Tibial artery (tissue), 4 donors: ENCODE measurements at regions not wholly inside any gene's neighbourhood (a gene's known extent, or its start where the extent isn't known, plus 50 kb on each side); places are given as distances from the start of the nearest gene placed in this dataset.

Source experiments
- DNase-seq, 2 donors: peaks; one replicate each; pipeline ENCODE4 v3.0.0-alpha.2; 2019
- H3K27ac ChIP-seq, 2 donors: fragments of 200-600 bp; sonication (generic) in 1 of 2; 1 replicate in 1 of 2; 2 replicates in 1 of 2; pipeline ENCODE4 v1.5.1; 2018 to 2019; ENCODE audit warnings: mild to moderate bottlenecking in 1 of 2
- H3K27me3 ChIP-seq, 2 donors: fragments of 200-600 bp; sonication (generic) in 1 of 2; one replicate each; pipeline versions ENCODE4 v1.5.1 to v1.6.0; 2016 to 2019
- H3K36me3 ChIP-seq, 3 donors: fragments of 200-600 bp; sonication (generic) in 2 of 3; one replicate each; pipeline ENCODE4 v1.5.1; 2016 to 2019; ENCODE audit warnings: mild to moderate bottlenecking in 2 of 3
- H3K4me1 ChIP-seq, 4 donors: fragments of 200-600 bp; sonication (generic) in 2 of 4; 1 replicate in 3 of 4; 2 replicates in 1 of 4; pipeline ENCODE4 v1.5.1; 2016 to 2019
- H3K4me3 ChIP-seq, 2 donors: fragments of 200-600 bp; sonication (generic) in 1 of 2; 1 replicate in 1 of 2; 2 replicates in 1 of 2; pipeline ENCODE4 v1.5.1; 2018 to 2019; ENCODE audit warnings: mild to moderate bottlenecking in 2 of 2
- H3K9me3 ChIP-seq, 3 donors: fragments of 200-600 bp; sonication (generic) in 1 of 3; one replicate each; pipeline ENCODE4 v1.5.1; 2016 to 2019
- intact Hi-C: fragments of 100-400 bp; cut with DNase I; formaldehyde crosslinking; loops from one replicate; pipeline ENCODE4 v1.15.0; 2023; ENCODE audit warnings: low total_unique reads
- TF ChIP-seq, protein P1 (sequence below), 2 experiments: fragments of 200-600 bp in 1 of 2; fragments of 450-650 bp in 1 of 2; IDR thresholded peaks; one replicate each; pipeline ENCODE4 v1.5.1; 2017 to 2019; ENCODE audit warnings: antibody characterized with exemption in 2 of 2, mild to moderate bottlenecking in 1 of 2, moderate library complexity in 1 of 2

DNA sequence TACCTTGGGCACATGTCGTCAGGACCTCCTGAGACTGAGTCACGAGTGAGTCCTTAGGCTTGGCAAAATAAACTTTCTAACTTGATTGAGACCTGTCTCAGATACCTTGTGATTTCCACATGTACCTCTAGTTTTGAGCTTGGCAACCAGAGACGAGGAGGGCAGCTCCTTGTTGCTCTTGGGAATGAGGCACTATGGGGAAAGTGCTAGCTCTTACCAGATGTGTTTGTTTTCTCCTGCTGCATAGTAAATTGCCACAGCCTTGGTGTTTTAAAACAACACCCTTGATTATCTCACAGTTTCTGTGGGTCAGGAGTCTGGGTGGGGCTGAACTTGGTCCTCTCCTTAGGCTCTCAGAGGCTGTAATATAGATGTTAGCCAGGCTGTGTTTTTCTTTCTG is 59.1 kb upstream of the MAML3 start:
- TF ChIP-seq, protein P1, sequence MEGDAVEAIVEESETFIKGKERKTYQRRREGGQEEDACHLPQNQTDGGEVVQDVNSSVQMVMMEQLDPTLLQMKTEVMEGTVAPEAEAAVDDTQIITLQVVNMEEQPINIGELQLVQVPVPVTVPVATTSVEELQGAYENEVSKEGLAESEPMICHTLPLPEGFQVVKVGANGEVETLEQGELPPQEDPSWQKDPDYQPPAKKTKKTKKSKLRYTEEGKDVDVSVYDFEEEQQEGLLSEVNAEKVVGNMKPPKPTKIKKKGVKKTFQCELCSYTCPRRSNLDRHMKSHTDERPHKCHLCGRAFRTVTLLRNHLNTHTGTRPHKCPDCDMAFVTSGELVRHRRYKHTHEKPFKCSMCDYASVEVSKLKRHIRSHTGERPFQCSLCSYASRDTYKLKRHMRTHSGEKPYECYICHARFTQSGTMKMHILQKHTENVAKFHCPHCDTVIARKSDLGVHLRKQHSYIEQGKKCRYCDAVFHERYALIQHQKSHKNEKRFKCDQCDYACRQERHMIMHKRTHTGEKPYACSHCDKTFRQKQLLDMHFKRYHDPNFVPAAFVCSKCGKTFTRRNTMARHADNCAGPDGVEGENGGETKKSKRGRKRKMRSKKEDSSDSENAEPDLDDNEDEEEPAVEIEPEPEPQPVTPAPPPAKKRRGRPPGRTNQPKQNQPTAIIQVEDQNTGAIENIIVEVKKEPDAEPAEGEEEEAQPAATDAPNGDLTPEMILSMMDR (IDR thresholded peaks at IDR 0.05) = no peak

DNA sequence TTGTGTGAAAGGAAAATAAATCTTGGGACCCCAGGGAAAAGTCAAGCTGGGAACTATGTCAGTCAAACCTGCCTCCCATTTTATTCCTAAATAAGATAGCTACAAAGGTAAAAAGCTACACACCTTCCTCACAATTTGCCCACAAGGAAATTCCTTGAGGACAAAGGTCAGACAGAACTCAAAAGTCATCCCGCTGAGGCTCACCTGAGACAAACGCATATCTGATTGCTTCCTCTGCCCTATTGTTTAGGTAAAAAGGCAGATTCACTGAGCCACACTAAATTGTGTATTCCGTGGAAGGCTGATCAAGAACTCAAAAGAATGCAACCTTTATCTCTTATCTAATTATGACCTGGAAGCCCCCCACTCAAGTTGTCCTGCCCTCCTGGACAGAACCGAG is 58.7 kb upstream of the MAML3 start:
- H3K36me3 ChIP-seq = no peaks in the 10 kb centered on the region
- H3K27me3 ChIP-seq = no peaks in the 10 kb centered on the region
- no peak overlapping the region for H3K4me3 ChIP-seq
- TF ChIP-seq, protein P1 (IDR thresholded peaks at IDR 0.05) = no peak
- no peak for DNase-seq
- H3K4me1 ChIP-seq = no peaks in the 10 kb centered on the region
- H3K9me3 ChIP-seq = no peaks in the 10 kb centered on the region
- intact Hi-C loops = no loop called here
- H3K27ac ChIP-seq = no peak overlapping the region

More for the DNA sequence above, 59.1 kb upstream of the MAML3 start:
- no peaks in the 10 kb centered on the region for H3K36me3 ChIP-seq
- H3K4me3 ChIP-seq = no peak overlapping the region
- intact Hi-C loops = no loop called here
- H3K27ac ChIP-seq = no peak overlapping the region
- H3K9me3 ChIP-seq = no peaks in the 10 kb centered on the region
- no peaks in the 10 kb centered on the region for H3K4me1 ChIP-seq
- no peak for DNase-seq
- no peaks in the 10 kb centered on the region for H3K27me3 ChIP-seq

DNA sequence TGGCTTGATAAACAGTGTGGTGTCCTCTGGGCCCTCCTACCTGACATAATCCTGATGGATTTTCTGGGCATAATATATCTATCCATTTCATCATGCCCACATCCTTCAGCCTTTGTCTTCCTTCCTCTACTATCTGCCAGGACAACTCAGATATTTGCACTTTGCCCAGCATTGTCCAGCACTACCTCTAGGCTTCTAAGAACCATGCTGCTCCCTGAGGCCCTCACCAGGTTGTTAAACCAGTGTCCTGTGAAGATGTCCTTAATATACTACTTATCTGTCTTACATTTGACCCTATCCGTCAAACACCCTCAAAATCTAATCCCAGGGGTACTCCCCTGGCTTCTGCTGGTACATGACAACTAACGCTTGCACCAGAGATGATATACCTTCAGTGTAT is 58.2 kb upstream of the MAML3 start:
- no peaks in the 10 kb centered on the region for H3K27me3 ChIP-seq
- H3K4me3 ChIP-seq = no peak overlapping the region
- TF ChIP-seq, protein P1 (IDR thresholded peaks at IDR 0.05) = no peak
- H3K36me3 ChIP-seq = no peaks in the 10 kb centered on the region
- intact Hi-C loops = no loop called here
- no peak for DNase-seq
- H3K9me3 ChIP-seq = no peaks in the 10 kb centered on the region
- H3K27ac ChIP-seq = no peak overlapping the region
- H3K4me1 ChIP-seq = no peaks in the 10 kb centered on the region

DNA sequence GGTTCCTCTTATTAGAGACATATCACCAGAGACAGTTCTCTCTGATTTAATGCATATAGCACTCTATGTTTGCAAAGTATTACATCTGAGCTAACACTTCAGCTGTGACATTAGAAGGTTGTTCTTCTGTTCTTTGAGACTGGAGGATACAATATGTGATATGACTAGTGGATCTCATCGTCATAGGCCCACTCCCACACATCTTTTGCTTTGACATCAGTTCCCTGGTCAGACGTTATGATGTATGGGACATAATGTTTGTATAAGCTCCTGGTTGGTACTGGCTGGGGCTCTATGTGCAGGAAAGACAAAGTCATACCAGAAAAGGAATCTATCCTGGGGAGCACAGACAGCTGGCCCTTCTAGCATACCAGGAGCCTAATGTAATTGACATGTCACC is 57.7 kb upstream of the MAML3 start:
- Histone ChIP-seq H3K4me1 (no peaks in the 10 kb centered on the region), H3K27me3 (no peaks in the 10 kb centered on the region), H3K36me3 (no peaks in the 10 kb centered on the region), H3K27ac (no peak overlapping the region), H3K4me3 (no peak overlapping the region), H3K9me3 (no peaks in the 10 kb centered on the region)
- no peak for DNase-seq
- intact Hi-C loops = no loop called here
- TF ChIP-seq, protein P1 (IDR thresholded peaks at IDR 0.05) = no peak

- Histone ChIP-seq H3K4me1 (no peaks in the 10 kb centered on the region), H3K27ac (no peak overlapping the region), H3K36me3 (no peaks in the 10 kb centered on the region), H3K4me3 (no peak overlapping the region), H3K9me3 (no peaks in the 10 kb centered on the region), H3K27me3 (no peaks in the 10 kb centered on the region)
- intact Hi-C loops = no loop called here
- no peak for DNase-seq
- TF ChIP-seq, protein P1 (IDR thresholded peaks at IDR 0.05) = no peak
Observed at GRCh38 chr4:140211161-140211560, 57.2 kb upstream of the MAML3 start.

GRCh38 chr4:140208921-140209320 is 54.9 kb upstream of the MAML3 start:
- no peaks in the 10 kb centered on the region for H3K27me3 ChIP-seq
- TF ChIP-seq, protein P1 (IDR thresholded peaks at IDR 0.05) = no peak
- H3K9me3 ChIP-seq = no peaks in the 10 kb centered on the region
- intact Hi-C loops = no loop called here
- no peak for DNase-seq
- H3K27ac ChIP-seq = no peak overlapping the region
- H3K36me3 ChIP-seq = no peaks in the 10 kb centered on the region
- H3K4me3 ChIP-seq = no peak overlapping the region
- H3K4me1 ChIP-seq = no peaks in the 10 kb centered on the region
